Suppressor macrophage treated with lipopolysaccharide for 4 hours (primary cell): ENCODE measurements at regions not wholly inside any gene's neighbourhood (a gene's known extent, or its start where the extent isn't known, plus 50 kb on each side); places are given as distances from the start of the nearest gene placed in this dataset.
"Not testable (repeated sequence)": the region's sequence is repeated elsewhere in the genome, so short reads cannot be mapped to it uniquely, and the experiment has no call there.

Experiments used
- DNase-seq: peaks from one replicate; pipeline ENCODE4 v3.0.0-alpha.2; 2020

- peak; percentile 77 for DNase-seq
These were observed 66.7 kb upstream of the GOLGA8B start for GRCh38 chr15:34650177-34650576.

- no peak for DNase-seq
These were observed 64.8 kb upstream of the GOLGA8B start for GRCh38 chr15:34648294-34648631.

DNA sequence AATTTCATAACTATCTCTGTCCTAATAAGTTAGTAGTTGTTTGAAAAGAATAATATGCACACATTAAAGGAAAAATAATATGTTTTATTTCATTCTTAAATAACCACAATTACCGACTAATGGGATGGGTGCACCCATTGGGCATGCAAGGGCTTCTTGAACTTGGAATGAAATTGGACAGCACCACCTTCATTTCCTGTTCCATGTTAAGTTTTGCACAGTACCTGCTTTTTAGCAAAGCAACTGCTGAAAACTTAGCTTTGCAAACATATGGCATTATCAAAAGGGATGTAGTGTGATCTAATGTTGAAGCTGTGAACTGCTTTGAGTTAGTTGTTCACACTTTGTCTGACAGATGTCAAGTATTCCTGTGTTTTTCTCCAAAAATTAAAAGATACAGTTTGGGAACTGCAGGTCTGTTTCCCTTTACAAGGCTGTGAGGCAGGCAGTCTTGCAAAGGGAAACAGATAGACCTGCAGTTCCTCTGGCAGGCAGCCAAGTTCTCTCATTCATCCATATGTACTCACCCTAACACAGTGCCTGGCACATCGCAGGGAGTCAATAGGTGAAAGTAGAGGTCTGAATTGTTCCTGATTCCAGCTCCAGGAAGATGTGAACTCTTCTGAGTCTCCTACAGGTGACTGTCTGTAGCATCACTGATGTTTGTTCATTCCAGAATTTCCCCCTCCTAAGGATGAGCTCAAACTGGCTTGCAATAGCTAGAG is 64.3 kb upstream of the GOLGA8B start:
- DNase-seq = peak; percentile 35

DNA sequence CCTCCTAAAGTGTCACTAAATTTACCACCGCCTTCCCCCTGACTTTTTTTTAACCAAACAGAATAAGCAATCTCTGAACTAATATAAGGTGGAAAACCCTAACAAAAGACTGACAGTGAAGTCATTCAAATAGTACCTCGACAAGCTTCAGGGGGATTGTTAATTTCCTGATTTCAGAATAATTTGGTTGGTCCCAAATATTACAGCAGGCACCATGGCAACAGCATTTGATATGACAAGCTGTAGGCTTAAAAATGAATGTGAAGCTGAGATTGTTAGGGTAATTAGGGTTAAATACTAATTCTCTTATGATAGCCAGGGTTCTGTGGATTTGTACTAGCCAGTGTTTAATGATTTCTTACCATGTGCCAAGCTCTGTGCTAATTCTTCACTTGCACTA is 63.5 kb upstream of the GOLGA8B start:
- no peak for DNase-seq

DNA sequence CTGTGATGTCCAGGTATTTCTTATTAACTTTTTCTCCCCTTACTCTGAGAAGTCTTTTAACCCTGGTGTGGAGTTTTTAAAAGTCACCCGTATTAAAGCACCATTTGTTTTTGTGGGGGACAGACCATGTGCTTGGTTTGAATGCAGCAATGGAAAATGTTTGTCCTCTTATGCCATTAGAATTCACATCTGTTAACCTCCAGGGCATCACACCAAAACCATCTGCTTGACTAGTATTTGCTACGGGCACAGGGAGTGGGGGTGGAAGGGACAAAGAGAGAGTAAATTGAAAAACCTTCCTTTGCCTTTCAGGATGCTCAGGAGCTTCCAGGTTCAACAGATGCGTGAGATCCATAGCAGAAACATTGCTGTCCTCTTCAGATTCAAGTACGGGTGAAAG is 61.4 kb upstream of the GOLGA8B start:
- no peak for DNase-seq

- peak; percentile 63 for DNase-seq
These were observed 60.6 kb upstream of the GOLGA8B start for GRCh38 chr15:34644061-34644460.

- DNase-seq = no peak
These were observed 58.8 kb upstream of the GOLGA8B start for GRCh38 chr15:34642247-34642646.

DNA sequence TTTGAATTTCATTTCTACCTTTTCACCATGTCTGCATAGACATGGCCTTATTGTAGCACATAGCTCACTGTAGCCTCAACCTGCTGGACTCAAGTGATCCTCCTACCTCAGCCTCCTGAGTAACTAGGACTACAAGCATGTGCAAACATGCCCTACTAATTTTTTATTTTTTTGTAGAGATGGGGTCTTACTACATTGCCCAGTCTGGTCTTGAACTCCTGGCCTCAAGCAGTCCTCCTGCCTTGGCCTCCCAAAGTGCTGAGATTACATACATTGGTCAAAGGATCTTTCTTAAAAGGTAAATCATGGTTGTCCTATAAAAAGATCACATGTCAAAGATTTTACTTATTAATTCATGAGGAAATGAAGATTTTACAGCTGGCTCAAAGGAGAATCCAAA is 57.2 kb upstream of the GOLGA8B start:
- no peak for DNase-seq

DNA sequence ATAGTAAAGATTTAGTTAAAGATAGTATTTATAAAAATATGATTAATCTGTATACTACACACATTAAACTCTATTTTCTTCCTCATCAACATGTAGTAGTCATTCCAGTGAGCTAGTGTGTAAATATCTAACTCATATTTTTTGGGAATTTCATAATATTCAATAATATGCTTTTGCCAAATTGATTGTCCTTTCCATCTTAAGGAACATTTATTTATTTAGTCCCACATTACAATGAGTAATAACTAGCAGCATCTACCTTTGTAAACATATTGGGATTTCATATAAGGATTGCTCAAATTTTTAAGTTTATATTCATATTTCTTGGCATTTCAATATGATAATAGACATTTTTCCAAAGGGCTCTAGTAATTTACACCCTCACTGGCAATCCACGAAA is 53.9 kb upstream of the GOLGA8B start:
- DNase-seq = no peak

GRCh38 chr15:34633602-34634001 is 50.2 kb upstream of the GOLGA8B start:
- not testable (repeated sequence) for DNase-seq
